DND-41 (cell line): ENCODE measurements at regions not wholly inside any gene's neighbourhood (a gene's known extent, or its start where the extent isn't known, plus 50 kb on each side); places are given as distances from the start of the nearest gene placed in this dataset.
"Not testable (repeated sequence)": the region's sequence is repeated elsewhere in the genome, so short reads cannot be mapped to it uniquely, and the experiment has no call there.

Source experiments
- ATAC-seq: fragments of 200-7000 bp; cut with Tn5 transposase; 3 replicates; pipeline ENCODE4 v1.9.1; 2021; ENCODE audit warnings: low read depth; ENCODE audit not compliant: insufficient read depth
- DNase-seq: peaks from one replicate; pipeline ENCODE4 v3.0.0-alpha.2; 2020
- H2AFZ ChIP-seq: 2 replicates; pipeline ENCODE4 v1.6.0; 2012; ENCODE audit warnings: low read depth, low read length
- H3K27ac ChIP-seq: 2 replicates; pipeline ENCODE4 v1.5.1; 2012; ENCODE audit warnings: low read length, inconsistent platforms
- H3K27me3 ChIP-seq: fragments of 200-600 bp; sonication (generic); 2 replicates; pipeline ENCODE4 v1.6.0; 2012; ENCODE audit warnings: low read length, mild to moderate bottlenecking, inconsistent platforms; ENCODE audit not compliant: insufficient read depth, poor library complexity
- H3K36me3 ChIP-seq: 2 replicates; pipeline ENCODE4 v1.5.1; 2012; ENCODE audit warnings: low read length, inconsistent platforms; ENCODE audit not compliant: insufficient read depth
- H3K4me1 ChIP-seq: 2 replicates; pipeline ENCODE4 v1.5.1; 2012; ENCODE audit warnings: mild to moderate bottlenecking, low read length; ENCODE audit not compliant: insufficient read depth
- H3K4me2 ChIP-seq: 2 replicates; pipeline ENCODE4 v1.6.0; 2012; ENCODE audit warnings: mild to moderate bottlenecking, moderate library complexity, low read length, inconsistent platforms; ENCODE audit not compliant: insufficient read depth
- H3K4me3 ChIP-seq, 2 experiments: fragments of 200-600 bp in 1 of 2; shearing (Covaris generic) in 1 of 2; 2 replicates each; pipeline ENCODE4 v1.5.1; 2012 to 2016; ENCODE audit warnings: inconsistent platforms in 2 of 2, low read length in 2 of 2, mild to moderate bottlenecking in 2 of 2, low read depth in 1 of 2, moderate library complexity in 1 of 2
- H3K79me2 ChIP-seq: 2 replicates; pipeline ENCODE4 v1.6.0; 2012; ENCODE audit warnings: low read length, inconsistent platforms; ENCODE audit not compliant: insufficient read depth
- H3K9ac ChIP-seq: 2 replicates; pipeline ENCODE4 v1.6.0; 2012; ENCODE audit warnings: low read depth, mild to moderate bottlenecking, inconsistent platforms, low read length, moderate library complexity
- H3K9me3 ChIP-seq: 2 replicates; pipeline ENCODE4 v1.5.1; 2012; ENCODE audit warnings: low read length, moderate library complexity, mild to moderate bottlenecking, inconsistent platforms; ENCODE audit not compliant: insufficient read depth, severe bottlenecking
- H4K20me1 ChIP-seq: 2 replicates; pipeline ENCODE4 v1.6.0; 2012; ENCODE audit warnings: low read length; ENCODE audit not compliant: insufficient read depth
- CTCF ChIP-seq: IDR thresholded peaks from 2 replicates; pipeline ENCODE4 v1.5.1; 2012; ENCODE audit warnings: borderline replicate concordance, low read length, moderate library complexity, mild to moderate bottlenecking; ENCODE audit not compliant: poor library complexity, severe bottlenecking; ENCODE audit errors: extremely low read depth
- EZH2 ChIP-seq: IDR thresholded peaks from 3 replicates; pipeline ENCODE4 v1.6.1; 2012; ENCODE audit warnings: borderline replicate concordance, low read depth, mild to moderate bottlenecking, moderate library complexity, low read length, inconsistent platforms; ENCODE audit not compliant: severe bottlenecking

GRCh38 chrX:75623535-75623934, 100.7 kb upstream of the ZDHHC15 start:
- Histone ChIP-seq H3K4me1 (no peaks in the 10 kb centered on the region), H3K4me2 (no peak overlapping the region), H3K36me3 (no peaks in the 10 kb centered on the region), H3K4me3 (no peak overlapping the region), H4K20me1 (no peaks in the 10 kb centered on the region), H3K9ac (no peak overlapping the region), H2AFZ (no peak overlapping the region), H3K79me2 (no peaks in the 10 kb centered on the region), H3K27me3 (no peaks in the 10 kb centered on the region), H3K9me3 (no peaks in the 10 kb centered on the region), H3K27ac (no peak overlapping the region)
- 0 out of 3 replicates have a peak, but pooled peaks have one; percentile 39 for ATAC-seq
- TF ChIP-seq EZH2 (no peak), CTCF (peak; percentile 57)
- DNase-seq = peak; percentile 15

GRCh38 chrX:75609406-75609805, 86.6 kb upstream of the ZDHHC15 start:
- Histone ChIP-seq H3K4me2 (no peak overlapping the region), H2AFZ (no peak overlapping the region), H3K4me1 (no peaks in the 10 kb centered on the region), H4K20me1 (no peaks in the 10 kb centered on the region), H3K4me3 (no peak overlapping the region), H3K27ac (no peak overlapping the region), H3K9me3 (no peaks in the 10 kb centered on the region), H3K79me2 (no peaks in the 10 kb centered on the region), H3K27me3 (no peaks in the 10 kb centered on the region), H3K36me3 (no peaks in the 10 kb centered on the region; the same call in 1 of the 2 replicates), H3K9ac (no peak overlapping the region)
- no peak for ATAC-seq
- no peak for TF ChIP-seq CTCF
- no peak for DNase-seq

GRCh38 chrX:75603833-75604232, 81.0 kb upstream of the ZDHHC15 start:
- Histone ChIP-seq H3K4me1 (no peaks in the 10 kb centered on the region), H3K4me2 (no peak overlapping the region), H3K27me3 (no peaks in the 10 kb centered on the region), H4K20me1 (no peaks in the 10 kb centered on the region), H3K9ac (no peak overlapping the region), H3K36me3 (no peaks in the 10 kb centered on the region), H3K4me3 (no peak overlapping the region), H3K79me2 (no peaks in the 10 kb centered on the region), H2AFZ (no peak overlapping the region), H3K9me3 (no peaks in the 10 kb centered on the region), H3K27ac (no peak overlapping the region)
- peak; percentile 69 for TF ChIP-seq CTCF
- TF ChIP-seq EZH2 = no peak
- DNase-seq (no peak), ATAC-seq (no peak; the same call in 2 of the 3 replicates)

- not testable (repeated sequence) for H3K79me2 ChIP-seq, H3K4me1 ChIP-seq, H3K4me3 ChIP-seq, H3K27ac ChIP-seq, DNase-seq, H3K36me3 ChIP-seq, H3K27me3 ChIP-seq, H2AFZ ChIP-seq, H3K9me3 ChIP-seq, ATAC-seq, H3K9ac ChIP-seq, H4K20me1 ChIP-seq, H3K4me2 ChIP-seq
Measured at GRCh38 chrX:75602022-75602421, 79.2 kb upstream of the ZDHHC15 start.
